ENCODE measurements at regions not wholly inside any gene's neighbourhood (a gene's known extent, or its start where the extent isn't known, plus 50 kb on each side); places are given as distances from the start of the nearest gene placed in this dataset.

DNA sequence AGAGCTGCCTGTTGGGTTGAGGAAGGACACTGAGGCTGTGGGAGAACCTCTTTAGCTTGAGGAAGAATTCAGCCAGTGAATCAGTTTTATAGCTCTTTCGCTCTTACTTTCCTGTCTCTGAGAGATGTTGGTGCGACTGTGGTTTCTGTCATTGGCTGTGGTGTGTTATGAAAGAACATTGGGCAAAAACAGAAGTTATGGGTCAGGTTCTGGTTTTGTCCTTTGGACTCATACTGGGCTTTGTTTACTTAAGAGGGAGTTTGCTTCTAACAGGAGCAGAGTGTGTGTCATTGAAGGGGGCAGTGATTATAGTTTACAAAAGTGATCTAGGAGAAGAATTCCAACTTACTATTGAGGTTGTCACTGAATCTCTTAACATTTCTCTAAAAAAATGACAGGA, 97.0 kb downstream of the TLR5 start:
- no peak for TF ChIP-seq POLR2A (IDR thresholded peaks at IDR 0.05; ENCODE audit: low read length)
- TF ChIP-seq GATA1 (IDR thresholded peaks at IDR 0.05; ENCODE audit: low read depth, low read length): no peak

Data from erythroblast (primary cell).